ENCODE measurements at regions not wholly inside any gene's neighbourhood (a gene's known extent, or its start where the extent isn't known, plus 50 kb on each side); places are given as distances from the start of the nearest gene placed in this dataset.
A peak's percentile ranks its signal among the peaks of the same experiment; 100 is the strongest.

DNA sequence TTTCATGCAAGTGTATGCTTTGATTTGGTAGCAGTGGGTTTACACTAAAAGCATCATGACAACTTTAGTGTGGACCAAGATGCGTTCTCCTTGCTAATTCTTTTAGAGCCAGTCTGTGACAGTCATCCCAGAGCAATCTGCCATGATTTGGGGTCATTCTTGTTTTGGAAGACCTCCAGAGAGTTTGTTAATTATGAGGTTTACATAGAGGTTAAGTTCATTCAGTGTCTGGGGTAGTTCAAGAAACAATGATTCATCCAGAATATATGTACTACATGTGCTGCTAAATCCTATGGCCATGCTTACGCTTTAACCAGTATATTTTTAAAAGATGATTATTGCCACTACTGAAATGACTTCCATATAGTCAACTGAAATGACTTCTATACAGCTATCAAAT lies 328.5 kb upstream of the AGA start:
- H3K4ac ChIP-seq (ENCODE audit: low read depth, low read length): no peak overlapping the region
- no peak overlapping the region for H3K4me2 ChIP-seq (ENCODE audit: low read depth, low read length)
- dilution Hi-C loops (cut with HindIII; ENCODE audit: low sequenced_read_pairs, unreplicated experiment): no loop called here
- H3K14ac ChIP-seq (replicated peaks; ENCODE audit: low read depth, low read length): no peak overlapping the region
- H3K4me3 ChIP-seq (ENCODE audit: insufficient read depth, low read depth, low read length): no peak overlapping the region
- no peak overlapping the region for H4K91ac ChIP-seq (ENCODE audit: insufficient read depth, low read depth, low read length)
- intact Hi-C loops (cut with micrococcal nuclease): no loop called here
- no peak overlapping the region for H2BK120ac ChIP-seq (ENCODE audit: low read depth, low read length)
- no peaks in the 10 kb centered on the region for H3K9me1 ChIP-seq (ENCODE audit: insufficient read depth, low read length)
- no TSS peak for BruUV-seq (replicated peaks)
- H2AK9ac ChIP-seq (replicated peaks; ENCODE audit: low read depth, low read length, poor library complexity): no peak overlapping the region
- DNase-seq (peak; percentile 20), ATAC-seq (ENCODE audit: low read depth) (peak; percentile 29; the same call in 1 of the 2 replicates)
- no peaks in the 10 kb centered on the region for H3K4me1 ChIP-seq (ENCODE audit: control insufficient read depth, insufficient read depth, low read length)
- H3K36me3 ChIP-seq (ENCODE audit: control insufficient read depth, insufficient read depth, low read length): no peaks in the 10 kb centered on the region
- POLR2A ChIA-PET (ENCODE audit: unreplicated experiment): no interaction called here
- no peak overlapping the region for H3K9ac ChIP-seq (ENCODE audit: low read depth, low read length)
- no peaks in the 10 kb centered on the region for H3K79me1 ChIP-seq (ENCODE audit: low read depth in 1 of 2, low read length in 2 of 2)
- in situ Hi-C loops (cut with MboI; ENCODE audit: low sequenced_read_pairs): no loop called here
- no peaks in the 10 kb centered on the region for H4K20me1 ChIP-seq (ENCODE audit: insufficient read depth, low read length)
- H2AK5ac ChIP-seq (ENCODE audit: low read depth, low read length): no peak overlapping the region
- WGBS, 2 experiments (ENCODE audit: extremely low coverage in 2 of 2, insufficient read length in 1 of 2): no CpG with 5 or more reads among the region's 2 CpGs
- no peak for TF ChIP-seq RAD21 (IDR thresholded peaks at IDR 0.05; ENCODE audit: low read length)
- TF ChIP-seq MXI1 (IDR thresholded peaks at IDR 0.05; ENCODE audit: borderline replicate concordance, low read depth, low read length): no peak
- TF ChIP-seq, protein P1, sequence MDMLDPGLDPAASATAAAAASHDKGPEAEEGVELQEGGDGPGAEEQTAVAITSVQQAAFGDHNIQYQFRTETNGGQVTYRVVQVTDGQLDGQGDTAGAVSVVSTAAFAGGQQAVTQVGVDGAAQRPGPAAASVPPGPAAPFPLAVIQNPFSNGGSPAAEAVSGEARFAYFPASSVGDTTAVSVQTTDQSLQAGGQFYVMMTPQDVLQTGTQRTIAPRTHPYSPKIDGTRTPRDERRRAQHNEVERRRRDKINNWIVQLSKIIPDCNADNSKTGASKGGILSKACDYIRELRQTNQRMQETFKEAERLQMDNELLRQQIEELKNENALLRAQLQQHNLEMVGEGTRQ (IDR thresholded peaks at IDR 0.05; ENCODE audit: low read depth, low read length): no peak
- TF ChIP-seq, protein P2, sequence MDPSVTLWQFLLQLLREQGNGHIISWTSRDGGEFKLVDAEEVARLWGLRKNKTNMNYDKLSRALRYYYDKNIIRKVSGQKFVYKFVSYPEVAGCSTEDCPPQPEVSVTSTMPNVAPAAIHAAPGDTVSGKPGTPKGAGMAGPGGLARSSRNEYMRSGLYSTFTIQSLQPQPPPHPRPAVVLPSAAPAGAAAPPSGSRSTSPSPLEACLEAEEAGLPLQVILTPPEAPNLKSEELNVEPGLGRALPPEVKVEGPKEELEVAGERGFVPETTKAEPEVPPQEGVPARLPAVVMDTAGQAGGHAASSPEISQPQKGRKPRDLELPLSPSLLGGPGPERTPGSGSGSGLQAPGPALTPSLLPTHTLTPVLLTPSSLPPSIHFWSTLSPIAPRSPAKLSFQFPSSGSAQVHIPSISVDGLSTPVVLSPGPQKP (IDR thresholded peaks at IDR 0.05; ENCODE audit: borderline replicate concordance, low read depth, low read length): no peak
- TF ChIP-seq CEBPB (IDR thresholded peaks at IDR 0.05; ENCODE audit: low read depth, low read length): no peak
- no peak for TF ChIP-seq SMC3 (IDR thresholded peaks at IDR 0.05; ENCODE audit: low read depth, low read length)
- no peak for TF ChIP-seq NFE2L2 (IDR thresholded peaks at IDR 0.05; ENCODE audit: low read depth, low read length)
- no peak for TF ChIP-seq POLR2A (IDR thresholded peaks at IDR 0.05; ENCODE audit: low read depth, low read length)
- TF ChIP-seq BHLHE40 (IDR thresholded peaks at IDR 0.05; ENCODE audit: low read depth, low read length): no peak
- no peak for TF ChIP-seq FOS (IDR thresholded peaks at IDR 0.05; ENCODE audit: low read depth, low read length)
- no peak for TF ChIP-seq RCOR1 (IDR thresholded peaks at IDR 0.05; ENCODE audit: insufficient replicate concordance, low read length)
- no peak for TF ChIP-seq RFX5 (IDR thresholded peaks at IDR 0.05; ENCODE audit: low read depth, low read length)
- TF ChIP-seq MAFK (IDR thresholded peaks at IDR 0.05; ENCODE audit: low read depth, low read length): no peak
- TF ChIP-seq, protein P3, sequence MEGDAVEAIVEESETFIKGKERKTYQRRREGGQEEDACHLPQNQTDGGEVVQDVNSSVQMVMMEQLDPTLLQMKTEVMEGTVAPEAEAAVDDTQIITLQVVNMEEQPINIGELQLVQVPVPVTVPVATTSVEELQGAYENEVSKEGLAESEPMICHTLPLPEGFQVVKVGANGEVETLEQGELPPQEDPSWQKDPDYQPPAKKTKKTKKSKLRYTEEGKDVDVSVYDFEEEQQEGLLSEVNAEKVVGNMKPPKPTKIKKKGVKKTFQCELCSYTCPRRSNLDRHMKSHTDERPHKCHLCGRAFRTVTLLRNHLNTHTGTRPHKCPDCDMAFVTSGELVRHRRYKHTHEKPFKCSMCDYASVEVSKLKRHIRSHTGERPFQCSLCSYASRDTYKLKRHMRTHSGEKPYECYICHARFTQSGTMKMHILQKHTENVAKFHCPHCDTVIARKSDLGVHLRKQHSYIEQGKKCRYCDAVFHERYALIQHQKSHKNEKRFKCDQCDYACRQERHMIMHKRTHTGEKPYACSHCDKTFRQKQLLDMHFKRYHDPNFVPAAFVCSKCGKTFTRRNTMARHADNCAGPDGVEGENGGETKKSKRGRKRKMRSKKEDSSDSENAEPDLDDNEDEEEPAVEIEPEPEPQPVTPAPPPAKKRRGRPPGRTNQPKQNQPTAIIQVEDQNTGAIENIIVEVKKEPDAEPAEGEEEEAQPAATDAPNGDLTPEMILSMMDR (conservative IDR thresholded peaks at IDR 0.05; ENCODE audit: low read depth, low read length): no peak
- TF ChIP-seq MAZ (IDR thresholded peaks at IDR 0.05; ENCODE audit: borderline replicate concordance, low read depth, low read length): no peak
- TF ChIP-seq CHD1 (IDR thresholded peaks at IDR 0.05; ENCODE audit: low read depth, low read length): no peak
- no peak overlapping the region for H3K23ac ChIP-seq (ENCODE audit: low read depth, low read length)
- no peaks in the 10 kb centered on the region for H3K27me3 ChIP-seq (ENCODE audit: control insufficient read depth, insufficient read depth, low read length)
- H2AFZ ChIP-seq (replicated peaks; ENCODE audit: low read length, poor library complexity): no peak overlapping the region
- H2BK15ac ChIP-seq (ENCODE audit: low read depth, low read length): no peak overlapping the region
- no peak overlapping the region for H3K18ac ChIP-seq (ENCODE audit: low read depth, low read length)
- H3K56ac ChIP-seq (ENCODE audit: extremely low read depth, insufficient read depth, low read length): no peak overlapping the region
- no peak overlapping the region for H3K27ac ChIP-seq (ENCODE audit: insufficient read depth, low read length)
- H2BK5ac ChIP-seq (ENCODE audit: low read depth, low read length, poor library complexity, severe bottlenecking): no peak overlapping the region
- H2BK20ac ChIP-seq (ENCODE audit: low read depth, low read length): no peak overlapping the region
- no peaks in the 10 kb centered on the region for H3K9me3 ChIP-seq (ENCODE audit: control insufficient read depth, insufficient read depth, low read length)
- H4K5ac ChIP-seq (ENCODE audit: low read depth, low read length): no peak overlapping the region
- CTCF ChIA-PET: no interaction called here
- no peak overlapping the region for H4K8ac ChIP-seq (ENCODE audit: low read depth in 2 of 2, low read length in 2 of 2)

All from IMR-90 (cell line).